NCI-H524 treated with DMSO at 0.1 percent for 48 hours (cell line): ENCODE measurements at regions not wholly inside any gene's neighbourhood (a gene's known extent, or its start where the extent isn't known, plus 50 kb on each side); places are given as distances from the start of the nearest gene placed in this dataset.

Experiments
- DNase-seq: peaks from one replicate; lab custom pipeline; 2025; lab: John Stamatoyannopoulos, UW

DNA sequence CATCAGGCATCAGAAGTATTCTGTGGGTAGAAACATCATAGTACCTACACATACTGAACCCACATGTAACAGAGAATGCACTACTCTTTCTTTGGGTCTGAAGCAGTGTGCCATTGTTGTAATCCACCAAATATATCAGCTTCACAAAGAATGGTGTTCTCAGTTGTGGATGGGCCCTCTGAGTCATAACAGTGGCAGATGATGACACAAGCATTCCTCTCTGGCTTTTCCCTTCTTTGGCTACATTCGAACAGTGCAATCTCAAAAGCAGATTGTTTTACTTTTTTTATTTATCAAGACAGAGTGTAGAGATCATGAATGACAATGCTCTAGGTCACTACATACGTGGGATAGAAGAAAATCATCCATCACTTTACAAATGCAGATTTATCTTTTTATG lies 247.2 kb upstream of the EPHA5 start:
- DNase-seq, result no peak

DNA sequence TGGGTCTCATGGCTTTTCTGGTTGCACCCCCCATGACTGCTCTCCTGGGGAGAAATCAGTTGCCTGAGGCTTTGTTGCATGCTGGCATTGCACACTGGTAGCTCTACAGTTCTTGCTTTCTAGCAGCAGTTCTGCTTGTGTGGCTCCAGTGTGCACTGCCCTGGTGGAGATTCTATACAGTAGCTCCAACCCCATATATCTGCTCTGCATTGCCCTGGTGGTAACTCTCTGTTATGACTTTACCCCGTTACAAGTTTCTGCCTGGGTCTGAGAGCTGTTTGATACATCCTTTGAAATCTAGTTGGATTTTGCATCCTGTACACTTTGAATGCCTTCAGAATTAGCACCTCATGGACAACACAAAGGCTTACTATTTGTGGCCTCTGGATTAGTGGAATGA lies 241.4 kb upstream of the EPHA5 start:
- DNase-seq, result no peak

DNA sequence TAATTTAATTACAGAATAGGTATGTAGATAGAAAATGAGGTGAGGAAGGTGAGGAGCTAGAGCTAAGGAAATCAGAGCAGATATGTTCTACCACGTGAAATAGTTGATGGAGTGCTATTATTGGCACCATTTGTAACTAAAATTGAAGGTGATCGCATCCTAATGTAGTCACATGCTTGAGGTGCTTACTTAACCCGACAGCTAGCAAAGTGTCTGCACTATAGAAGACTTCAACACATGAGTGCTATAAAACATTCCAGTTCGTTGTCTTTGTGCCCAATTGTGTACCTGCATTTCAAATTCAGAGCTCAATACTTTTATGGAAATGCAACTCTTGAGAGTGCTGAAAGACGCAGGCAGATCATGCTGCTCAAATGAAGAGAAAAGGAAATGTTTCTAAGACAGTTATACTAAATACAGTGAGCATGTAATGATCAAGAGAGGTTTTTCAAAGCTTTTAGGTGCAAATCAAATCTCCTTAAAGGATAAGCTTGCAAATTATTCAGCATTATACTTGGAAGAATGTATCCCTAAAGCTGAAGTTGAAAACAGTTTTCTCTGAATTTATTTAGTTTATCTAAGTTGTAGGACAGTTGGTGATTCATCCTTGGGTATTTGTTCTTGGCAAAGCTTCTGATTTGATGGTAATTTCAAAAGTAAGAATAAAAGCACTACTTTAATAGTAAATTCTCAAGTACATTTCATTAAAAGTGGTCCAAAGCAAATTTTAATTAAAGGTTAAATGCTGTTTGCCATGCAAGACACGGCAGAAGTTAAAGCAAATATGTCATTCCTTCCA lies 223.9 kb upstream of the EPHA5 start:
- DNase-seq, result no peak

DNA sequence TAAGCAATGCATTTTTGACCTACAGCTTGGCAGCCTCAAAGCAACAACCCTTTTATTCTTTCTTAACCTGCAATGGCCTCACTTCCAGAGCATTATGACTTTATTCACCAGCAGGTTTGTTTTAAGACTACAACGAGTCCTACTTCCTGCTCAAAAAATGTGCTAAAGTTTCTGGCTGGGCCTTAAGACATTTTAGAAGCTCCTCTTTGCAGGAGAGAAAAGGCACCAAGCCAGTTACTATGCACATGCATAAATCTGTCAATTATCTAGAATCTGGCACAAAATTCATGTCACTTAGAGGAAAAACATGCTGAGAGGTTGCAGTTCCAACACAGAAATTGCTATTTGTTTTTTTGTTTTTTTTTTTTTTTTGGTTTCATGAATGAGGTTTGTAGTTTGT lies 223.0 kb upstream of the EPHA5 start:
- DNase-seq, result no peak

DNA sequence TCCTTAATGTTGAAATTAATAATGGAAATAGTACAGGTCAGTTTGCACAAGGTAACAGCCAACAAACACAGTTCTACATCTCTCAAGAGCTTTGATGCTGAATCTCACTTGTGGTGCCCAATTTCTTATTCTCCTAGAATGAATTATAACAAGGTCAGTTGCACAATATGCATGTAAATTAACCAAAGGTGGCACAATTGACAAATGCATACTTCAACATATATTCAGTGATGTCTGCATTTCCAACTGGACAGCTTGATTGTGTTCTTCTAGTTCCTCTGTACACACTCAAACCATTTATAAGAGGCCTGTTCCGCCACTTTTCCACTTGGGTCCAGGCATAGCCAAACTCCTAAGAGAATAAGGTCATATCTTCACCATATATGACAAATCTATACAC lies 210.3 kb upstream of the EPHA5 start:
- DNase-seq, result no peak

DNA sequence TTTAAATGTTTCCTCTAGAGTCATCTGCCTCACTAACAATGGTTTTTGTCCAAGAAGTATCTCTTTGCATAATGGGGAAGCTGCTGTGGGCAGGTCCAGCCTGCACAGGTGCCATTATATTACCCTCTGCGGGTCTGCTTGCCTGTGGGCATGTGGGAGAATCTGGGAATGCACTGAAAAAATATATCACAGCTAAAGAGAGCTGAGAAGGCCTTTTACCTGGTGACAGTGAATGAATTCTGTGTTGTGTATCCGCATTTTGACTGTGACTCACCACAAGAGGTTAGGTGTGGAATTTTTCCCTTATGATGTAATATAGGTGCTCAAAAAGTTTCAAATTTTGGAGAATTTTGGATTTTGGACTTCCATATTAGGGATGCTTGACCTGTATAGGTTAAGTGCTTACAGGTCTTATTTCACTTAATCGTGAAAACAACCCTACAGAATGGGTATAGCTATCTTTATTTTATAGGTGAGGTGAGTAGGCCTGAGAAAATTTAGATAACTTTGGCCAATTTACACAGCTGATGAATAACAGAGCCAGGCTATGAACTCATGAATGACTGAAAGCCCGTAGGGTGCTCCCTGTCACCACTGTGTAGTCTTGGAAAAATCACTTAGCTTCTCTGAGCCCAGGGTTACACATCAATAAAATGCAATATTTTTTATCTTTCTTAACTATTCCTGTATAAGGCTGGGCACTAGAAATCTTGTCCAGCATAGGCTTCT lies 198.0 kb upstream of the EPHA5 start:
- no peak for DNase-seq

DNA sequence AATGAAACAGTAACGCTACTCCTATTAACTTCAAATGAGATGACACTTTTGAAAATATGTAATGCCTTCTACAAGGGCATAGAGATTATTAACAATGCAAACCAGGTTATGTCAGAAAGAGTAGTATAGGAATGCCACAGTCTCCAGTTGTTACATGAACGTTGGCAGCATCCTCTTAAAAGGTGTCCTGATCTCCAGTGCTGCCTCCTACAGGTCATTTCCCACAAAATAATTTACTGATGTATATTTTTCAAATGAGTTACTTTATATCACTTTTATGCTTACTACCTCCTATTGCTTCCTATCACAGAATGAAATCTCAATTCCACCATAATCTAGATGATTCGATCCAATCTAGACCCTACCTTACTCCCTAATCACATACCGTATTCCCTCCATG lies 195.2 kb upstream of the EPHA5 start:
- DNase-seq, result no peak

DNA sequence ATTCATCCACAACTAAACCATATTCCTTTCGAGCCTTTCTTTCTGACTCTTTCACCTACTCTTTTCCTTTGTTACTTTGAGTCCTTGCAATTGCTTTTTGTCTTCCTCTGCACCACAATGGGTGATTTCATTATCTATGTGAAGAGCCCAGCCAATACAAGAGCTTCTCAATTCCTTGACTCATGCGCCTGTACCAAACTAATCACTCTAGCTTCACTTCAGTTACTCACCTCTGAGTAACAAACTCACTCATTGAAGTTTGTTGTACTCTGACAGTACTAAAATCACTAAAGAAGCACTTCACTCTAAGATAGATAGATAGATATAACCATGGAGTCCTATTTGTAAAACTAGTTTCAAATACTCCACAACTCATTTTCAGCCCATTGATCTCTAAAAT lies 191.7 kb upstream of the EPHA5 start:
- DNase-seq, result no peak

DNA sequence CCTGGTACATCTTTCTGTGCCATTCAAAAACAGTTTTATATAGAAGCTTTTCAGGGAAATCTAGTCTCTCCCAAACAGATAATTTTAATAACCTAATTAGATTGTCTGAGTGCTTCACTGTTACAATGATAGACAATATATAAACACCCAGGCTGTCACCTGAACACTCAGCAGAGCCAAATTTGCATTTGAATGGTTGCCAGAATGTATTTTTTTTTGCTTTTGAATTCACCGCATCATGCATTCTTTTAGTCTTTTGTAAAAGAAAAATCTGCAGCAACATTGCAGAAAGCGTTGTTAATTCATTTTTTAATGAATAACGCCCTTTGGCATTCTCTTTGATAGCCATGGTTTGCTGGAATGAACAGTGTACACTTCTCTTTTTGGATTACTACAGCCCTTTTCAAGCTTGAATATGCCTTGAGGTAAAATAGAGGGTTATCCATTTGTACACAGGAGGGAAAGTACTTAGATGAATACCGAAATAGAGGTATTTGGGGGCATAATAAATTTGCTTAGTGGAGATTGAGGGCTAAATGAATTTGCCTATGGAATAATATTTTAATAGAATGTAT lies 175.0 kb upstream of the EPHA5 start:
- DNase-seq, result no peak

DNA sequence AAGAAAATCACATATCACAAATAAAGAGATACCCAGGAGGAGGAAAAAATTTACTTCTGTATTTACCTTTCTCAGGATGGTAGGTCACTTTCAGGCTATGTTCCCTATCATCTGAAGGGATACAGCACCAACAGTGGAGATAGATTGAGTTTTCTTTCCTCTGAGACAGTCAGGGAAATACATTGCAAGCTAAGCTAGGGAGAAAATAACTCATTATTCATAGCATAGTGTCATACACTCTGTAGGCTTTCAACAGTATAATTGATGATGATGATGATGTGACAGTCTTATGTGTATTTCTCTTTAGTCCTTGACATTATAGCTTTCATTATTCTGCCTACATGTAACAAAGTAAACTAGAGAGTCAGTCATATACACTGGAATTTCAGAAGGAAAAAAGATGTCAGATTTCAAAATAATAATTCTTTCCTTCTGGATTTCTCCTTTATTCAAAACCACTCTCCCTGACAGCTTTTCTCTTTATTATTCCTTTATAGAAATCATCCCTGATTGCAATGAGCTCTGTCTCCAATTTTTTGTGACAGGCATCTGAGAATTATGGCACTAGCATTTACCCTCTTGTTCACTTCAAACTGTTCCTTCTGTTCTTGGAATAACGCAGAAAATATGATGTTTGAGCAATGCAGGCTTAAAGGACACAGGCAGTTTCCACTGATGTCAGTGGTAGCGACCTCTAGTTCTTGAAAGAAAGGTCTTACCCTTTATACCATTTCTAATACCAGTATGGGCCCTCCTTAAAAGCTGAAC lies 169.1 kb upstream of the EPHA5 start:
- no peak for DNase-seq

DNA sequence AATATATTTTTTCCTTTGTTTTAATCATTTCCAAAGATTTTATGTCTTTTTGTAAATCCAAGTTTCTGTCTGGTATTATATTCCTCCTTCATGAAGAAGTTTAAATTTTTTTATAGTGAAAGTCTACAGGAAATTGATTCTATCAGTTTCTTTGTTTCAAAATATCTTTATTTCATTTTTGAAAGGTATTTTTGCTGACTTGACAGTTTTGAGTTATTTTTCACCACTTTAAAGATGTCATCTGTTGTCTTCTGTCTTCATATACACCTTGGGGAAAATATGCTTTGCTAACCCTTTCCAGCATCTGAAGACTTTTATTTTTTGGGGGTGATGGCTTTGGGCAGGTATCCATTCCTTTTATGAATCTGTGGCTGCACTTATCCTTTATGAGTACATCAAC lies 164.4 kb upstream of the EPHA5 start:
- DNase-seq, result no peak

DNA sequence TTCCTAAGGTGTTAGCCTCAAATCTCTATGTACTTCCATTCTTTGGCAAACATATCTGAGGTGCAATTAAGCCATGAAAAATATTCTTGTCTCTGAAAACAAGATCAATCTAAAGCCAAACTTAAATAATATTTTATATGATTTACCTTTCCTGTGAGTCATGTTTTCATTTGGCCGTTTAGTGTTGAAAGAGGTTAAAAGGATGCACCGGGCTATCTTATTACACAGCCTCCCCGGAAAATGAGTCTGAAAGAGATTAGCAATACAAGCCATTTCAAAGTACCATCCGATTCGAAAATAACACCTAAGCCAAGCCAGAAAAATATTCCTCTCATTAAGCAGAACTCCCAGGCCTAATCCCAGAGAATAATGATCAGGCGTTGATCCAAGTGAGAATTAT lies 161.5 kb upstream of the EPHA5 start:
- DNase-seq, result no peak

DNA sequence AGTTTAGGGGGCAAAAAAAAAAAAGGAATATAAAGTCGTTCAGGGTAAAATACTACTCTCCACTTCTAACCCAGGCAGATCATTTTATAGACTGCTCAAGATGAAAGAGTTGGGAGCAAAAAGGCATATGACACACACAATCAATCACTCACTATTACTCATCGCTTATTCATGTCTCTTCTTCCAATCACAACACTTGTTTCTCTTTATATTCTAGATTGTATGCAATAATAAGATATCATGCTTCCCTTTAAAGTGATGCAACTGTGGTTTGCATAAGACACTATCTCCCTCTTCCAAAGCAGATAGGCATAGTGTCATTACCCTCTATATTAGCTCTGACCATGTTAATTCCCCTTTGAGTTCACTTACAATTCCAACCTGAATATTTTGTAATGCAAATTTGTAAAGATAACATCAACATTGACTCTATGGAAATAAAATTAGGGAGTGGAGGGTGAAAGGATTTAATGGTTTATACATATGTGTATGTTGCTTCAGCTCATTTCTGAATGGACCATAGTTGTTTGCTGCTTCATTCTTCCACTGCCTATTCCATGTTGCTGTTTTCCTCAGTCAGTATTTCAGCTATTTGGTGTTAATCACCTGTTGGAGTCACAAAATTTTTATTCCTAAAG lies 154.9 kb upstream of the EPHA5 start:
- no peak for DNase-seq

DNA sequence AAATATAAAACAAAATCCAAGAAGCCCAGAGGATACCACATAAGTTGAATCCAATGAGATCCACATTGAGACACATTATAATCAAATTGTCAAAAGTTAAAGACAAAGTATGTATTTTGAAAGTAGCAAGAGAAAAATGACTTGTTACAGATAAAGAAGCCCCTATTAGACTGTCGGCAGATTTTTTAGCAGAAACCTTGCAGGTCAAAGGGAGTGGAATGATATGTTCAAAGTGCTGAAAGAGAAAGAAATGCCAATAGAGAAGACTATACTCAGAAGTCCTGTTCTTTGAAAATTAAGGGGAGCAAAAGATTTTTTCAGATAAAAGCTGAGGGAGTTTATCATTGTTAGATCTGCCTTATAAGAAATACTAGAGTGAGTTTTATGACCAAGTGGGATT lies 148.9 kb upstream of the EPHA5 start:
- no peak for DNase-seq

DNA sequence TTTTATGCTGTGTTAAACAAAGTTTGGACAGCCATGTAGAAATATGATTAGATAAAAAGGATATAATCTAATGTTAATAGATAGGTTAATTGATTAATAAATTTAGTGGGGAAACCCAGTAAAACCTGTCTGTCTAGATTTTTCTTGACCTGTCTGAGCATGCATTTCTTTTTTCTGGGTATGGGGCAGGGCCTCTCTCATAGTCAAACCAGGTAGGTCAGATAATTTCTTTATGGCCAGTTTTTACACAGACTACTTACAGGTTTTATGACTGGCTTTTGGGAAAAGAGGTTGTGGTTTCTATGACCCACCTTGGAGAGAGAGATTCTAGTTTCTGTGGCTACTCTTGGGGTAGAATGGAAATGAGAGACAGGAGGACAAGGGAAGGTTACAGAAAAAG lies 135.6 kb upstream of the EPHA5 start:
- no peak for DNase-seq

DNA sequence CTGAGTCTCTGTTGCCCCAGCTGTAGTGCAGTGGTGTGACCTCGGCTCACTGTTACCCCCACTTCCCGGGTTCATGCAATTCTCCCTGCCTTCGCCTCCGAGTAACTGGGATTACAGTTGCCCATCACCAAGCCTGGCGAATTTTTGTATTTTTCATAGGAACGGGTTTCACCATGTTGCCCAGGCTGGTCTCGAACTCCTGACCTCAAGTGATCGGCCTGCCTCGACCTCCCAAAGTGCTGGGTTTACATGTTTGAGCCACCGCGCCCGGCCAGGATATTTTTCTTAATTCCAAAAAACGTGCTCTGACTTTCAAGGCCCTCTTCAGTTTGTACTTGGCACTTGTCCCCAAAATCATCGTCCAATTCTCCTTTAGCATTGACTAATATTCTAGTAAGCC lies 129.2 kb upstream of the EPHA5 start:
- no peak for DNase-seq

DNA sequence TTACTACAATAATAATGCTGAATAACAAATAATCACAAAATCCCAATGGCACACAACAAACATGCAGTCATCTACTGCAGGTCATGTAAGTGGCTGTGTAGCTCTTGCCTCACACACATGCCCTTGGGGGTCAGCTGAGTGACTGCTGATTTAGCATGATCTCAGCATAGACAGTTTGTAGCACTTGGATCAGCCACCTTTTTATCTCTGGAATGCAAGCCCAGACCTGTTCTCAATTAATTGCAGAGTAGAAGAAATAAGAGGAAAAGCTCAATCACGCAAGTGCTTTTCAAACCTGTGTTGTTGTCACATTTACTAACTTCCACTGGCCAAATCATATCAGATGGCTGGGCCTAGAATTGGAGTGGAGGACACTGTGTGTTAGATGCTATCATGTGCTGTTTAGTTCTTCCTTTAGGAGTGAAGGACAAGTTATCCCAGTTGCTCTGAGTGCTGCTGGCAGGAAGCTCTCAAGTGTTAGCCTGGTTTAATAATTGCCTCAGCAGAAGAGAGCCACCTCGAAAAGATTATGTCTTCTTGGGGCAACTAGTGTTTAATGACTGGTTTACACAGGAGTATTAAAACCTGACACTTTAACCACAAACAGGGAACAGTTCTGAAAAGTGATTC lies 128.3 kb upstream of the EPHA5 start:
- no peak for DNase-seq

DNA sequence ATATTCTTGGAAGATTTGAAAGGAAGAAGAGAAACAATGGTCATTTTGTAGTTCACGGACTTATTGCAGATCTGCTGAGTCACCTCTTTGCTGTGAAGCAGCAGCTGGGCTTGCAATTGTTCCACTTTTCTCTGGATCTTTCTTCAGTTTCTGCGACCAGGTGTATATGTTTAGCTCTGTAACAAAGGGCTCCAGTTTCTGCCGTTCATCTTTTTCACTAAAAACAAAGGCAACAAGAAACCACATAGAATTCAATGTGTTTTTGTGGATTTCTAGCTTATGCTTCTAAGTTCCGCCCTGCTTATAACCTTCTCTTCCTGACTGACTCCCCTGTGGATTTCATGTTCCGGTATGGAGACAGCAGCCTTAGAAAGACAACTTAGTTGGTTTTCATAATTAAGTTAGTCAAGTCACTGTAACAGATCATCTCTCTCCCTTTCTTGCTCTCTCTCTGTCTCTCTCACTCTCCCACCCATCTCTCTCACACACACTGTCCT lies 121.6 kb upstream of the EPHA5 start:
- DNase-seq, result no peak

DNA sequence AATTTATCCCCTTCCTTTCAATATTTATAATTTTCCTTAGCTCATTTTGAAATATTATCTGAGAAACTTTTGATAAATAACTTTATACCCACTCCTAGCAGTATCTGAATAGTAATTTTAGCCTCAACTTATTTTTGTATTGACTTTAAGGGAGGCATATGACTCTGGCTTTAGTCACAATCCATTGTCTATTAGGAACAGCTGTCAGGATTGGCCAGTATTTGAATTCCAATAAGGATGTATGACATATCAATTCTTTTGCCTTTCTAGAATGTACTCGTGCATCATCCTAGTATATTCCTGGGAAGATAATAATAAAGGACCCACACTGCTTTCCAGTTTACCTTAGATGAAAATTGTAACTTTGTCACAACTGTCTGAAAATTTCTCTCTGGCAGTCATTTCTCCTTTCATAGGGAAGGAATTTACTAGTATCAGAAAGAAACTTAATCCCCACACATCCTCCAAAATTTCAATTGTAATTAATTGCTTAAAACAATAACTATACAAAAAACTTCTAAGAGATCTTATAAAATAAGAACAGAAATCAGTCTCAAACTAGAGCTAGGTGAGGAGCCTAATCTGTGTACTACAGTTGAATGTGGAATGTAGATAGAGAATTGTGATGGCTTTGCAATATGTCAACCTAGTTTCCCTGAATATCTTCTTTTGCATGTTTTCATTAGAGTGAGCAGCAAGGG lies 121.0 kb upstream of the EPHA5 start:
- DNase-seq, result no peak

DNA sequence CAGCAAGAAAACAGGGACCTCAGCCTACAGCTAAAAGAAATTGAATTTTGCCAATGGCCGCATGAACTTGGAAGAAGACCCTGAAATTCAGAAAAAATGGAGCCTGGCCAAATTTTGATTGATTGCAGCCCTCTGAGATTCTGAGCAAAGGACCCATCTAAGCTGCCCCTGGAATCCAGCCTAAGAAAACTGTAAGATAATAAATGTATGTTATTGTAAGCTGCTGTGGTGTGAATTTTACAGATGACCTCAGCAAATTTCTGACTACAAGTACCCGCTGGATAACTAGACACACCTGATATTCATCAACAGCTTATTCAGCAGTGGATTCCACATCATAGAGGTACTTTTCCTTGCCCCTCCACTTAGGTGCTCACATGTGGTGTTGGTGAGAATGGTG lies 119.5 kb upstream of the EPHA5 start:
- DNase-seq, result no peak

DNA sequence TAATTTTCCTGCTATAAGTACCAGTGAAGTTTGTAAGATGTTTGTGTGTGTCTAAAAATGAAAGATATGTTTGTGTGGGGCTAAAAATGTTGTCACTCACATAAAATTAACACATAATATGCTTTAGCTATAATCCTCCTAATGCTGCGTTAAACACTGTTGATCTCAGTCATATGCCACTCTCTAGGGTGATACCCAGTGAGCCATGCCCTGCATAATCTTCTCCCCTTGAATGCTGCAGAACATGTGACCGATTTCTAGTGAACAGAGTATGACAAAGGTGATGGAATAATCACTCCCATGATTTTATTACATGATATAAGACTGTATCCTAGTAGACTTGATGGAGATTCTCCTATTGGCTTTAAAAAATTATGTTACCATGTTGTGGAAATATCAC lies 119.1 kb upstream of the EPHA5 start:
- no peak for DNase-seq
